GM19467 (cell line): ENCODE measurements at regions not wholly inside any gene's neighbourhood (a gene's known extent, or its start where the extent isn't known, plus 50 kb on each side); places are given as distances from the start of the nearest gene placed in this dataset.

Experiments used
- ATAC-seq: cut with Tn5 transposase; IDR thresholded peaks from one replicate; pipeline ENCODE4 v1.9.1; 2021; ENCODE audit warnings: mild to moderate bottlenecking, moderate library complexity; ENCODE audit not compliant: unreplicated experiment

DNA sequence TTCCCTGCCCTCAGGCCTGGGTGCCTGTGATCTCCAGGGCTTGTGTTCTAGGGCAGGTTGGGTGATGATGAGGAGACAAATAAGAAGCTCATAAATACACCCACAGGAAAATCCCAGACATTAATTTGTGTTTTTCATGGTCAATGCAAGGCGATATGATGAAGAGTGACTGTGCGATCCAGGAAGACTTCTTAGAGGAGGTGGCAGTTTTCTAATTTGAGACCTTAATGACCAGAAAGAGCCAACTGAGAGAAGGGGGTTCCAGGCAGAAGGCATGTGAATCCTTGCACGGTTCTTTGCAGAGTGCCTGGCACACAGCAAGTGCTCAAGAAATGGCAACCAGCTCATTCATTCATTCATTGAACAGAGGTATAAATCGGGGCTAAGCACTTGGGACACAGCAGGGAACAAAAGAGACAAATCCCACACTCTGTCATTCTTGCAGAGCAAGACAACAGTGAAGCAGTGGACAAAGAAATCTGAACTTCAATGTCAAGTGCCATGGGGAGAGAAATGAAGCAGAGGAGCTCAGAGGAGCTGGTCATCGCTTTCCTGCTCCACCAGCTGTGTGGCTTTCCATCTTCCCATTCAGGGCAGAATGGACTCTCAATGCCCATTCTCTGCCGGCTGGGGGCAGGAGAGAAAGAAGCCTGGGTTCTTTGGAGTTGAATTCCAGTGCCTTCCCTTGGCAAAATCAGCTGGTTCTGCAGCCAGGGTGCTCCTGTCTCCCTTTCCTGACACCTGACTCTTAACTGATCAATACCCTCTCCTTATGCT is 128.3 kb downstream of the AACS start:
- ATAC-seq = no peak

DNA sequence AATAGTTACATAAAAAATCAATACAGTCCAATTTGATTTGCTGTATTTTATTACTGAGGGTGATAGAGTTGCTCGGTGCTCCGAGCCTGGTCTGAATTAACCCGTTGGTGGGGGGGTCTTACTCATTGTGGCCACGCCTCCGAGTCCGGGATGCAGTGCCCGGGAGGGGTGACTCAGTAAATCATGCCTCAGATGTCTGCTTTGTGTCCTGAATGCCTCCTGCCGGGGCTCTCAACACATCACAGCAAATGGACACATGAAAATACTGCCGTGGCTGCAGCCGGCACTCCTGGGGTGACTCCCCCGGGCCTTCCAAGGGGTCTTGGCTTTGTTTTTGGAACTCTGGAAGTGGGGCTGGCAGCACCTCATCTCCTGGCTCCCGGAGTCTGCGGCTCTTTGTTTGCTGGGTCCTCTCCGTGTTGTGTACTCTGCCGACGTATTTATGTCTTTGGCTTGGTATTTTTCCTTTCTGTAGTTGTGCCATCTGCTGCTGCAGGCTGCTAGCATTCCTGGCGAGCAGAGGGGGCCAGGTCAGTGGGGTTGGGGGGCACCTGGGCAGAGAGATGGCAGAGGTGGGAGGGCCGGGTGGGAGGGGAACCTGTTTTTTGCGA is 129.0 kb downstream of the AACS start:
- ATAC-seq = no peak

DNA sequence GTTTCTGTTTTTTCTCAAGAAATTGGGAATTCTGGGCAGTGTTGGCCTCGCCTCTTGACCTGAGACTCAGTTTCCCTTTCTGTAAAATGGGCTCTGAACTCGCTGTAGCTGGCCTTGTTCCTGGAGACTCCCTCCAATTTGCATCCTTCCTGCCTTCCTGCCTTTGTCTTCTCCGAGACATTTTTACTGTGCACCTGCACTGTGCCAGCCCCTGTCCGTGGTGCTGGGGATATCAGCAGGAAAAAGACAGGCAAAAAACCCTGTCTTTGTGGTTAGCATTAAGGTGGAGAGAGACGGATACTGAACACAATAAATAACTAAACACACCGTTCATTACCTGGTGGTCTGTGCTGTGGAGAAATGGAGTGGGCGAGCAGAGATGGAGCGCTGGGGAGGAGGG is 129.8 kb downstream of the AACS start:
- ATAC-seq = no peak

DNA sequence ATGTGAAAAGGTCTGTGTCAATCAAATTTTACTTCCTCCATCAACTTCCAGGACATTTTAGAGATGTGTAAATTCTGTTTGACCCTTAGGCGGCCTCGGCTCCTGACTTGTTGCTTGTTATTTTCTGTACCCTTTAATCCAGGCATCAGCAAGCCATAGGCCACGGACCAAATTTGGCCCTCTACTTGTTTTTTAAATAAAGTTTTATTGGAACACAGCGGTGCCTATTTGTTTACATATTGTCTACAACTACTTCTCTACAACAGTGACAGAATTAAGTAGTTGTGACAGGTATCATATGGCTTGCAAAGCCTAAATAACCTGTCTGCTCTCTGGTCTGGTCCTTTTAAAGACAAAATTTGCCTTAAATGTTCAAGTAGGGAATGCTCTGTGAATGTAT is 132.1 kb downstream of the AACS start:
- no peak for ATAC-seq

DNA sequence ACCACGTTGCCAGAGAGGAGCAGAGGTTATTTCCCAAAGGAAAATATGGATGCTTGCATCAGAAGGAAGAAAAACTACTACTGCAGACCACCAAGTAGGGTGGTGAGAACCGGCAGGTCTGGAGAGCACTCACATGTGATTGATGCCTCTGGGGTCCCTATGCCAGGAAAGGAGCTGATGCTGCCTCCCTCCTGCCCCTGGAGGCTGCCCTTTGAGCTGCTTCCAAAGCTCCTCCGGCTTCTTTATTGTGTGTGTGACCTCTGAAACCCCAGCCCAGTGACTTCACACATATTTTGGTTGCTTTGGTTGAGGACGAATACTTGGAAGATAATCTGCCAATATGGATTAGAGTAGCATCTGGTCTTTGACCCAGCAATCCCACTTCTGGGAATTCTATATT is 133.4 kb downstream of the AACS start:
- no peak for ATAC-seq

DNA sequence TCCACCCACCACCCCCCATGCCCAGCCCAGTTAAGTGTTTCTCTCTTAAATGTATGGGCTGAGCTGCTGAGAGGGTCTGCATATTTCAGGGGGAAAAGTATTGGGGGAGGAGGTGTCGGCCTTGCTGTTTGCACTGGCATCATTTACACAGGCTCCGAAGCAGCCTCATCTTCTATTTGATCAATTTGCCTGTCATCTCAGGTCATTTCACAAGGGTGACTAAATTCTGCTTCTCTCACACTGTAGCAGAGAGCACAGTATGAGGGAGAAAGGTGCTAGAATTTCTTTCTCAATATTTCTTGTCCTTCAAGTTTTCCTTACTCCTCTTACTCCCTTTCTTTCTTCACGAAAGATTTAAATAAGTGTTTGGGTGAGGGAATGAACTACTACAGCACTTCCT is 135.9 kb downstream of the AACS start:
- ATAC-seq = no peak

DNA sequence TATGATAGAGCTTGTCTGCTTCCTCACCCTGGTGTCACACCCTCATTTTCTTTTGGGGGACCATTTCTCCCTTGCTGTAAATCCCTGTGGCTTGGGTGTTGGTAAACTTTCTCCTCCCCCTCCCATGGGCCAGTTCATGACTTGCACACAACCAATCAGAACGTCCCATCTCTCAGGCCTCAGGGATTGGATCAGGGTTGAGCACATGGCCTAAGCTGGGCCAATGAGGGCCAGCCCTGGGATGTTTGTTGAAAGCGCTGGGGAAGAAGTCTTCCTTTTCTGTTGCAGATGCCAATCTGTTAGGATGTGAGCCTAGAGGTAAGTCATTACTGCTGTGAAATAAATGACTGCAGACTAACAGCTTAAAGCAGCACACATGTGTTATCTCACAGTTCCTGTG is 136.7 kb downstream of the AACS start:
- ATAC-seq = no peak

DNA sequence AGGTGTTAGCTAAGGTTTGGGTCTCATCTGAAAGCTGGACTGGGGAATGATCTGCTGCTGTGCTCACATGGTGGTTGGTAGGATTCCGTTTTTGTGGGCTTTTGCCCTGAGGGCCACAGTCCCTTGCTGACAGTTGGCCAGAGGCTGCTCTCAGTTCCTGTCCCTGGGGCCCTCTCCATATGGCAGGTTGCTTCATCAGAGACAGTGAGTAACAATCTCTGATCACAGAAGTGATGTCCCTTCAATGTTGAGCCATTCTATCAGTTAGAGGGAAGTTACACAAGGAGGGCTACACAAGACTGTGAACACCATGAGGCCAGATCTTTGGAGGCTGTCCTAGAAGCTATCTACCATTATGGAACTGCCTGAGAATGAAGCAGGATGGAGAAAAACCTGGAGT is 137.2 kb downstream of the AACS start:
- ATAC-seq = no peak

DNA sequence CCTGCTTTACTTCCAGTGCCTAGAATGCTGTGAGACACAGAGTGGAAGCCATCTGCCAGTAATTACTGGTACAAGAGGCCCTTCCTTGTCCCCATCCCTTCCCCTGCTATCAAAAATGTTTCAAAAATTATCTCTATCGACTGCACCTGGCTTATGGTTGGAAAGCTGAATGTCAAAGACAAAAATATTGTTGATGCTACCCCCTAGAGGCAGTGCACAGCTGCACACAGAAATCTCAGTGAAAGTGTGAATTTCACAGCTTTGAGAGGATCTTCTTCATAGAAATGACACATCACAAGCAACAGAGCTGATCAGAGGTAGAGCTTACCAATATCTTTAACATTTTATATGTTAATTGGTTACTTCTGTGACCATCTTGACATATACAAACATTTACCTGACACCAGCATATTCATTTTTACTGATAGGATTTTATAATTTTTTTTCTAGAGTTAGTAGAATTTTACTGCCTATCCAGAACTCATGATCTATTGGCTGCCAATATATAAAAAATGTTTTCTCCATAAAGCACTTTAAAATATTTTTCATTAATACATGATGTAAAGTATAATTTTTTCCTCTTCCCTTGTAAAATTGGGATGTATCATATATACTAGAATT is 138.0 kb downstream of the AACS start:
- no peak for ATAC-seq

DNA sequence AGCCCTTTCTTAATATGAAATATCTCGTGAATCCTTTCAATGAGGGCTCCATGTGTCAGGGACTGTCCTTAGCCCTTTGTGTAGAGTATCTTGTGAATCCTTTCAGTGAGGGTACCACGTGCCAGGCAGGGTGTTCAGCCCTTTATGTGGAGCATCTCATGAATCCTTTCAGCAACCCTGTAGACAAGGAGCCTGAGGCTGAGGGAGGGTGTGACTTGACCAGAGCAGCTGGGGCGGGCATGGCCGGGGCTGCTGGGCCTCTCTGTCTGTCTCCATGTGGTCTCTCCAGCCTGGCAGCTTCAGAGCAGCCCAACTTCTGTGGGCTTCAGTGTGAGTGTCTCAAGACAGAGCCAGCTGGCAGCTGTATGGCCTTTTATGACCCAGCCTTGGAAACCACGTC is 140.2 kb downstream of the AACS start:
- ATAC-seq = no peak

DNA sequence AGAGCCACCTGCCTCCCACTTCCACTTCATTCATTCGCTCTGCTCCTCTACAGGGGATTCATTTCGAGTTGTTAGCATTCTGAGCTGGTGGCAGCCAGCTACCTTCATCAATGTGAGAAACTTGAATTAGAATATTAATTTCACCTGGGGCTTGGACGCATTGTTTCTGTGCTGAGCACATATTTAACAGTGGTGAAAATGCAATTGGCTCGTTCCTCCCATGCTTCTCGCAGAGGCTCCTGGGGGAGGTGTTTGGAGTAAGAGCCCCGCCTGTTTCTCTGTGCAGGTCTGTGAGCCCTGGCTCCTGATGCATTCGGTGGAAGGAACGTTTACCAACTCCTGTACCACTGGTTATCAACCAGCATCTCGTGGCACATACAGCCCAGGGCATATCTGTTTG is 141.5 kb downstream of the AACS start:
- ATAC-seq = no peak

DNA sequence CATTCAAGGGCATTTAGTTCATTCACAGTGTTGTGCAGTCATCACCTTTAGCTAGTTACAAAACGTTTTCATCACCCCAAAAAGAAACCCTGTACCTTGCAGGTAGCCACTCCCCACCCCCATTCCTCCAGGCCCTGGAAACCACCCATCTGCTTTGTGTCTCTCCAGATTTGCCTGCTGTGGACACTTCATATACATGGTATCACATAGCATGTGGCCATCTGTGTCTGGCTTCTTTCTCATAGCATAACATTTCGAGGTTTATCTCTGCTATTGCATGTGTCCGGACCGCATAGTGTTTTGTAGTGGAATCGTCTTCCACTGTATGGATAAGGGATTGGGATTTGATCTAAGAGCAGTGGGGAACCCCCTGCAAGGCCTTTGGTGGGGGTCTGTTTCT is 143.1 kb downstream of the AACS start:
- ATAC-seq = no peak

DNA sequence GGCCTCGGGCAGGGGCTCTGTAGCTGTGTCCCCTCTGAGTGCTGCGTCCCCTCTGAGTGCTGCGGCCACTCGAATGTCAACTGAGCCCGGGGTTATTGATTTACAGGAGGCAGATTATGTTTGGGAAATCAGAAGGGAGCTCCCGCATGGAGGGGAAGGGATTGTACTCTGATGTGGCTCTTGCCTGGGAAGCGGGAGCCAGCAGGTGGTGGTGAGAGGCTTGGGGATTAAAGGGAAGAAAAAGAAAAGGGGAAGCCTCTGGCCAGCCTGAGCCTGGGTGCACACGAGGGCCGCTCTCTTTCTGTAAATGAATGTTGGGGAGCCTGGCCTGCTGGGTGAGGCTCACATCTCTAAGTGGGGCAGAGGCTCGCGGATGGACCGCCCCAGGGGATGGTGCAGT is 143.7 kb downstream of the AACS start:
- ATAC-seq = no peak

DNA sequence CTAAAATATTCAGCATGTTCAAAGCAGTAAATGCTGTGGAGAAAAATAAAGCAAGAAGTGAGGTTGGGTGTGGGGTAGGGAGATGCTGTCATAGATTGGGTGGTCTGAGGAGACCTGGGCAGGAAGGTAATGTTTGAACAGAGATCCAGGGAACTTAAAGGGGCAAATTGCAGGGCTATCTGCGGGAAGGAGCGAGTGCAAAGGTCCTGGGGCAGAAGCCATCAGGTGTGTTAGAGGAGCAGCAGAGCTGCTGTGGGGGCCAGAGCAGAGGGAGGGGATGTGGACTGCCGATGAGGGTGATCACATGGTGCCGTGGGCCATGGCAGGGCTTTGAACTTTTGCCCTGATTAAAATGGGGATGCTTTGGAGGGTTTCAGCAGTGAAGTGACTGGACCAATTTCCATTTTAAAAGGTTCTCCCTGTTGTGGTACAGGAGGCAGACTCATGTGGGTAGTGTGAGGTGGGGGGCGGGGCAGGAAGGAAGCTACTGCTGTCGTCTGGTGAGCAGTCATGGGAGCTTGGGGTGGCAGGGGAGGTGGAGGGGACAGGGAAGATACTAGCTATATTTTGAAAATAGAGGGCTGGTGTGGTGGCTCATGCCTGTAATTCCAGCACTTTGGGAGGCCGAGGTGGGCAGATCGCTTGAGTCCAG is 145.0 kb downstream of the AACS start:
- no peak for ATAC-seq

DNA sequence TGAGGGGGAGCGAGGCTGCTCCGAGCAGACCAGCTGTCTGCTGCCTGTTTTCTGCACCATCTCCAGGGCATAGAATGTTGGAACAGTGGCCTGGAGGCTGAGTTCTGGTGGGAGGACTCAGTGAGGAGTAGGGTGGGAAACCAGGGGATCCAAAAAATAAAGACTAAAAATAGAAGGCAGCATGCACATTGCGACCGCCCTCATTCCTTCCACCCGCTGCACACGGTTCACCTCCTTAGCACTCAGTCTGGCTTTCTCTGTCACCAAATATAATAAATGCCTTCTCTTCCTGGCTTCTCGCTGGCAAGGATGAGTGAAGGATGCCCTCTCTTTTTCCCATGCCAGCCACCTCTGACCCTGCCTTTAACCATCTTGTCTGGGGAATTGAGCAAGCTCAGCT is 146.2 kb downstream of the AACS start:
- ATAC-seq = no peak

DNA sequence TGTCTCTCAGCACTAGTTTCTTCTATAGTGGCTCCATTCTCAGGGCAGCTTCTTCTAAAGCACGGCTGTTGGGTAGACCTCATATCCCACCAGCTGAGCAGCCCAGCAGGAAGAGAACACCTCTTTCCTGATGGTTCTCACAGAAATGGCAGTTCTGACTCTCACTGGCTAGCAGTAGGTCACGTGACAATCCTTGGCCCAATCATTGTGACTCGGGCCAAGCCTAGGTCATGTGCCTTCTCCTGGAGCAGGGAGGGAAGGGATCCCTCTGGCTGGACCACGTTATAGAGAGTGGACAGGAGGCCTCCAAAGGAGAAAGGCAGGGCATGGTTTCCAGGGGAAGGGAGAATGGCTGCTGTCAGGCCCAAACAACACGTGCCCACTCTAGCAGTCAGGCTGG is 149.1 kb downstream of the AACS start:
- no peak for ATAC-seq

DNA sequence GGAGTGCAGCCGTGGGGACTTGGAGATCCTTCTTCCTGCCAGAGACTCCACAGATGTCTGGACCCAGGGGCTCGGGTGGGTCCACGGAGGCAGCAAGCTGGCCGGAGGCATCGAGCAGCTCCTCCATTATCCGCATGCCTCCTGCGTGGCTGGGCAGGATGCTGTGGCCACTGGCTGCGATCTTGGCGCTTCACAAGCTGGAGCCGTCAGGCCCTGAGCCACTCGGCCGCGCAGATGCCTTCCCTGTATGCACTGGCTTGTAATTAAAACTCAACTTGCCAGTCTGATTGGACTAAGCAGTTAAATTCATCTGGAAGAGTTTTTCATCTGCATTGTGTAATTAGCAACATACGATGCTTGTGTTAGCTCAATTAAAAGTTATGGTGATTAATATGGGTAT is 151.5 kb downstream of the AACS start:
- ATAC-seq = no peak

DNA sequence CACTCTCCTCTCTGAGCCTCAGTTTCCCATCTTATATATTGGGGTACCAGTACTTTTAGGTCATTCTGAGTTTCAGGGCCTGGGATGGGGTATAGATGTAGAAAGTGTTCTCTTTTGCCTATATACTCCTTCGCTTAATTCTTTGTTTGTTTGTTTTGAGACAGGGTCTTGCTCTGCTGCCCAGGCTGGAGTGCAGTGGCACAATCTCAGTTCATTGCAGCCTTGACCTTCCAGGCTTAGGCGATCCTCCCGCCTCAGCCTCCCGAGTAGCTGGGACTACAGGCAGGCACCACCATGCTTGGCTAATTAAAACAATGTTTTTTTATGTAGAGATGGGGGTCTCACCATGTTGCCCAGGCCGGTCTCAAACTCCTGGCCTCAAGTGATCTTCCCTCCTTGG is 152.1 kb downstream of the AACS start:
- no peak for ATAC-seq

DNA sequence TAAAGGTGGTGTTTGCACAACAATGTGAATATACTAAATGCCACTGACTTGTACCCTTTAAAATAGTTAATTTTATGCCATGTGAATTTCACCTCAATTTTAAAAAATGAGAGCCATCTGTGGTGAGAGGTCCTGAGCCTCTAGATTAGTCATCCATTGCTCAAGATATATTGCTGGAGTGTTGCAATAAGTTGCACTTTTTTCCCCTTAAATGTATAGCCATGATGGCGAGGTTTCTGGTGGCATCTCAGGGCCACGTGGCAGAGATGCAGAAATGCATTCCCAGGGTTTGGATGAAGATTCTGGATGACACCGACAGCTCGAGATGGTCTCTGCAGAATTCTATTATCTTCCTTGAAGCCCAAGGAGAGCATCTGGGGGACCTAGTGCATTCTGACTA is 153.7 kb downstream of the AACS start:
- no peak for ATAC-seq

DNA sequence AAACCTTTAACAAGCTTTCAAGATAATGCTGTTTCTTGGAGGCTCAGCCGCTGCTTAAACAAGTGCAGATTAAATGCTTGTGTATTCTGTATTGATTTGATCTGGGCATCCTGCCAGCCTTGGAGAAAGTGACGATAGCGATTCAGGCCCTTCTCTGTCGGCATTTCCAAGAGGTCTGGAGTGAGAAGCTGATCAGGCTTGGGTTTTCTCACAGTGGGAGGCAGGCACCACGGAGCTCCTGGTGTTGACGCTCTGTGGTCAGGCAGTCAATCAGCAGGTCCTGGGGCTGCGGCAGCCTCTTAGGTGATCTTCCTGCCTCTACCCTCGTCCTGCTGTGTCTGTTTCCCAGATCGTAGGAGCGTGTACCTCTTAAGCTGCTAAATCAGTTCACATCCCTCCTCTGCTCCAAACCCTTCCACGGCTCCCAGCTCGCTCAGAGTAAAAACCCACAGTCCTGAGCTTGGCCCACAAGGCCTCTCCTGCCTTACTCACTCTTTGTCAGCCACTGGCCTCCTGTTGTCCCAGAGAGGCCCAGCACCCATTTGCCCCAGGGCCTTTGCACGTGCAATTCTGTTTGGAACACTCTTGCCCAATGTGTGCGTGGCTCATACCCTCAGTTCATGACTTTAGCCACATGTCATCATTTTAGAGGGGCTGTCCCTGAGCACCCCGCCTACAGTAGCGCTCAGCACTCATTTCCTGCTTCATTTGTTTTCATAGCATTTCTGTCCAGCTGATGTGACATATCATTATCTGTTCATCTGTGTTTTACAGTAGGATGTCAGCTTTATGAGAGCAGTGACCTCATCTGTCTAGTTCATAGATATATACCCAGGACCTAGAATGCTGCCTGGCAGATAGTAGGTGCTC is 155.4 kb downstream of the AACS start:
- ATAC-seq = no peak

DNA sequence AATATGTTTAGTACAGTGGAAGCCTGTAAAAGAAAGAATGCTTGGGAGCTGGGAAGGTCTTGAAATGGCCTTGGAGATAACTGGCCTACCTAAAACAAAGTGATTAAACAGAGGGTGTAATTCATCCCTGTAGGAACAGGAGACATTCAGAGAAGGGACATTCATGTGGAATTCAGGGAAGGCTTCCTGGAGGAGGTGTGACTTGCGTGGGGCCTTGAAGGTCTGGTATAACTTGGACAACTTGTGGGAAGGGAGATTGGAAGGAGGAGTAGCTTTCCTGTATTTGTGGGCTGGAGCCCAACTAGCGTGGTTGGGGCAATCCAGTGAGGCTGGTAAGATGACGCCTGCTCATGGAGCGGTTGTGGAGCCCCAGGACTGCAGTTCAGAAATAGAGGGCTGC is 156.4 kb downstream of the AACS start:
- ATAC-seq = no peak
